CD14-positive monocyte (primary cell): ENCODE measurements at regions not wholly inside any gene's neighbourhood (a gene's known extent, or its start where the extent isn't known, plus 50 kb on each side); places are given as distances from the start of the nearest gene placed in this dataset.

Experiments
- DNase-seq, 3 donors: peaks; one replicate each; pipeline ENCODE4 v3.0.0-alpha.2; 2011 to 2022
- H2AFZ ChIP-seq: 2 replicates; pipeline ENCODE4 v1.6.0; 2012; ENCODE audit warnings: mild to moderate bottlenecking, low read depth, low read length, inconsistent platforms; ENCODE audit not compliant: insufficient read depth, poor library complexity, severe bottlenecking
- H3K27ac ChIP-seq, 2 donors: 1 replicate in 1 of 2; 2 replicates in 1 of 2; pipeline ENCODE4 v1.5.1; 2012 to 2013; ENCODE audit warnings: low read length in 2 of 2, control low read depth in 1 of 2, inconsistent platforms in 1 of 2, low read depth in 1 of 2, mild to moderate bottlenecking in 1 of 2
- H3K27me3 ChIP-seq, 2 donors: one replicate each; pipeline versions ENCODE4 v1.6.0 to v1.6.1; 2011 to 2013; ENCODE audit warnings: low read length in 2 of 2; ENCODE audit not compliant: control insufficient read depth in 2 of 2, insufficient read depth in 2 of 2
- H3K36me3 ChIP-seq, 2 donors: replicated peaks in 1 of 2; 1 replicate in 1 of 2; 2 replicates in 1 of 2; pipeline versions ENCODE4 v1.5.1 to v1.6.1; 2012 to 2013; ENCODE audit warnings: low read length in 2 of 2, control low read depth in 1 of 2, inconsistent platforms in 1 of 2, mild to moderate bottlenecking in 1 of 2; ENCODE audit not compliant: insufficient read depth in 2 of 2, control insufficient read depth in 1 of 2
- H3K4me1 ChIP-seq, 2 donors: 1 replicate in 1 of 2; 2 replicates in 1 of 2; pipeline versions ENCODE4 v1.5.1 to v1.6.1; 2012 to 2013; ENCODE audit warnings: low read length in 2 of 2, control low read depth in 1 of 2, inconsistent platforms in 1 of 2, mild to moderate bottlenecking in 1 of 2, moderate library complexity in 1 of 2; ENCODE audit not compliant: insufficient read depth in 2 of 2, control insufficient read depth in 1 of 2
- H3K4me2 ChIP-seq: replicated peaks from 2 replicates; pipeline ENCODE3; 2012; ENCODE audit warnings: low read length, moderate library complexity, mild to moderate bottlenecking; ENCODE audit not compliant: poor library complexity, severe bottlenecking; ENCODE audit errors: extremely low read depth
- H3K4me3 ChIP-seq, 3 experiments: fragments of 200-600 bp in 1 of 3; sonication (generic) in 1 of 3; replicated peaks in 1 of 3; 1 replicate in 2 of 3; 2 replicates in 1 of 3; pipeline ENCODE4 v1.5.1; 2011 to 2013; ENCODE audit warnings: low read length in 3 of 3, mild to moderate bottlenecking in 3 of 3, control low read depth in 2 of 3, low read depth in 2 of 3, inconsistent platforms in 1 of 3, moderate library complexity in 1 of 3
- H3K79me2 ChIP-seq: 2 replicates; pipeline ENCODE4 v1.6.0; 2012; ENCODE audit warnings: mild to moderate bottlenecking, control low read depth, inconsistent platforms, low read length, moderate library complexity; ENCODE audit not compliant: insufficient read depth
- H3K9ac ChIP-seq: 2 replicates; pipeline ENCODE4 v1.6.0; 2017; ENCODE audit warnings: low read length, mild to moderate bottlenecking; ENCODE audit not compliant: insufficient read depth, poor library complexity, severe bottlenecking
- H3K9me3 ChIP-seq, 2 donors: replicated peaks in 1 of 2; 1 replicate in 1 of 2; 2 replicates in 1 of 2; pipeline versions ENCODE4 v1.5.1 to v1.6.1; 2012 to 2013; ENCODE audit warnings: low read length in 2 of 2, control low read depth in 1 of 2; ENCODE audit not compliant: control insufficient read depth in 1 of 2, insufficient read depth in 1 of 2
- H4K20me1 ChIP-seq: 2 replicates; pipeline ENCODE4 v1.6.0; 2012; ENCODE audit warnings: mild to moderate bottlenecking, low read length, control low read depth, moderate library complexity; ENCODE audit not compliant: insufficient read depth
- H3K27ac Mint-ChIP-seq, 7 donors: one replicate each; pipeline ENCODE4 v1.8.0; 2020; ENCODE audit warnings: mild to moderate bottlenecking in 7 of 7, mixed read lengths in 7 of 7, moderate library complexity in 6 of 7, inconsistent platforms in 2 of 7
- H3K27me3 Mint-ChIP-seq, 3 donors: one replicate each; pipeline ENCODE4 v1.8.0; 2021 to 2022; ENCODE audit warnings: low read depth in 3 of 3, mild to moderate bottlenecking in 3 of 3, mixed read lengths in 3 of 3, moderate library complexity in 3 of 3, inconsistent platforms in 1 of 3
- H3K36me3 Mint-ChIP-seq, 2 donors: one replicate each; pipeline ENCODE4 v1.8.0; 2020; ENCODE audit warnings: mixed read lengths in 2 of 2, inconsistent platforms in 1 of 2, mild to moderate bottlenecking in 1 of 2
- H3K4me1 Mint-ChIP-seq: one replicate; pipeline ENCODE4 v1.8.0; 2020; ENCODE audit warnings: mild to moderate bottlenecking, mixed read lengths
- H3K4me3 Mint-ChIP-seq, 2 donors: one replicate each; pipeline ENCODE4 v1.8.0; 2020; ENCODE audit warnings: mild to moderate bottlenecking in 2 of 2, mixed read lengths in 2 of 2, moderate library complexity in 1 of 2
- H3K9me3 Mint-ChIP-seq, 7 donors: one replicate each; pipeline ENCODE4 v1.8.0; 2020 to 2022; ENCODE audit warnings: mixed read lengths in 7 of 7, mild to moderate bottlenecking in 6 of 7, moderate library complexity in 6 of 7, inconsistent platforms in 2 of 7
- CTCF ChIP-seq: fragments of 200-600 bp; IDR thresholded peaks from one replicate; pipeline ENCODE4 v1.8.0; 2022; ENCODE audit warnings: antibody characterized with exemption, mild to moderate bottlenecking
- WGBS: methylation state at CpG from one replicate; pipeline ENCODE4 v1.1.5; 2013; ENCODE audit warnings: missing lambda C conversion rate; ENCODE audit not compliant: insufficient coverage; 5-methylcytosine and 5-hydroxymethylcytosine counted together
- intact Hi-C, 2 donors: fragments of 100-400 bp; cut with micrococcal nuclease; formaldehyde crosslinking; loops; one replicate each; pipeline versions ENCODE4 v1.15.0 to v1.15.1; 2023

- no peak overlapping the region for H3K9ac ChIP-seq
- H3K79me2 ChIP-seq: no peaks in the 10 kb centered on the region
- H3K4me2 ChIP-seq: no peak overlapping the region
- H3K4me1 Mint-ChIP-seq: no peaks in the 10 kb centered on the region
- no peaks in the 10 kb centered on the region for H3K27me3 Mint-ChIP-seq
- no peak overlapping the region for H3K27ac ChIP-seq
- H3K36me3 ChIP-seq: no peaks in the 10 kb centered on the region
- H4K20me1 ChIP-seq: no peaks in the 10 kb centered on the region
- intact Hi-C loops: no loop called here
- H3K9me3 Mint-ChIP-seq: peaks cover 0 to 3% (median 0%) of the 10 kb centered on the region in 7 donors
- no peaks in the 10 kb centered on the region for H3K27me3 ChIP-seq
- DNase-seq: no peak
- no peaks in the 10 kb centered on the region for H3K9me3 ChIP-seq
- H3K4me1 ChIP-seq: no peaks in the 10 kb centered on the region
- no peak overlapping the region for H3K27ac Mint-ChIP-seq
- H3K4me3 ChIP-seq: no peak overlapping the region
- no peak for TF ChIP-seq CTCF
- H3K4me3 Mint-ChIP-seq: no peak overlapping the region
- H3K36me3 Mint-ChIP-seq: no peaks in the 10 kb centered on the region
- H2AFZ ChIP-seq: no peak overlapping the region
These were observed 318.1 kb upstream of the UBE2E2 start for GRCh38 chr3:22885039-22885438.

- H3K27me3 Mint-ChIP-seq: no peaks in the 10 kb centered on the region
- no peak overlapping the region for H3K4me2 ChIP-seq
- no peaks in the 10 kb centered on the region for H3K4me1 ChIP-seq
- no peak overlapping the region for H3K9ac ChIP-seq
- H3K27ac ChIP-seq: no peak overlapping the region
- H3K36me3 Mint-ChIP-seq: no peaks in the 10 kb centered on the region
- no peak overlapping the region for H3K27ac Mint-ChIP-seq
- WGBS: 100% methylated on average over 1 of the region's 6 CpGs
- H3K9me3 ChIP-seq: no peaks in the 10 kb centered on the region
- H2AFZ ChIP-seq: no peak overlapping the region
- H4K20me1 ChIP-seq: no peaks in the 10 kb centered on the region
- H3K36me3 ChIP-seq: no peaks in the 10 kb centered on the region
- no peak for TF ChIP-seq CTCF
- no peaks in the 10 kb centered on the region for H3K79me2 ChIP-seq
- H3K4me1 Mint-ChIP-seq: no peaks in the 10 kb centered on the region
- no peak overlapping the region for H3K4me3 ChIP-seq
- peaks cover 0 to 3% (median 0%) of the 10 kb centered on the region in 7 donors for H3K9me3 Mint-ChIP-seq
- intact Hi-C loops: no loop called here
- no peak overlapping the region for H3K4me3 Mint-ChIP-seq
- no peak for DNase-seq
- no peaks in the 10 kb centered on the region for H3K27me3 ChIP-seq
These were observed 317.4 kb upstream of the UBE2E2 start for GRCh38 chr3:22885574-22886341.
